IMR-90 (cell line): ENCODE measurements at regions not wholly inside any gene's neighbourhood (a gene's known extent, or its start where the extent isn't known, plus 50 kb on each side); places are given as distances from the start of the nearest gene placed in this dataset.

Experiments
- CEBPB ChIP-seq: IDR thresholded peaks from 2 replicates; pipeline ENCODE4 v1.6.1; 2012; ENCODE audit warnings: low read depth, low read length, improper control_type of control experiment
- CHD1 ChIP-seq: IDR thresholded peaks from 2 replicates; pipeline ENCODE4 v1.6.1; 2012; ENCODE audit warnings: low read depth, low read length, improper control_type of control experiment
- MAFK ChIP-seq: IDR thresholded peaks from 2 replicates; pipeline ENCODE4 v1.6.1; 2012; ENCODE audit warnings: low read depth, low read length, improper control_type of control experiment
- MAZ ChIP-seq: IDR thresholded peaks from 2 replicates; pipeline ENCODE4 v1.6.1; 2012; ENCODE audit warnings: low read depth, mild to moderate bottlenecking, low read length, improper control_type of control experiment, moderate library complexity, borderline replicate concordance
- MXI1 ChIP-seq: IDR thresholded peaks from 2 replicates; pipeline ENCODE4 v1.6.1; 2012; ENCODE audit warnings: low read depth, mild to moderate bottlenecking, low read length, moderate library complexity, borderline replicate concordance
- NFE2L2 ChIP-seq: fragments of 150-350 bp; IDR thresholded peaks from 2 replicates; pipeline ENCODE4 v1.6.1; 2016; ENCODE audit warnings: low read depth, mild to moderate bottlenecking, low read length
- POLR2A ChIP-seq: IDR thresholded peaks from 2 replicates; pipeline ENCODE4 v1.6.1; 2012; ENCODE audit warnings: mild to moderate bottlenecking, low read depth, low read length
- RAD21 ChIP-seq: IDR thresholded peaks from 2 replicates; pipeline ENCODE4 v1.6.1; 2012; ENCODE audit warnings: low read length, improper control_type of control experiment
- RFX5 ChIP-seq: IDR thresholded peaks from 2 replicates; pipeline ENCODE4 v1.8.0; 2012; ENCODE audit warnings: low read depth, mild to moderate bottlenecking, low read length, moderate library complexity
- SMC3 ChIP-seq: fragments of 150-350 bp; IDR thresholded peaks from 2 replicates; pipeline ENCODE4 v1.6.1; 2016; ENCODE audit warnings: low read depth, mild to moderate bottlenecking, antibody characterized with exemption, low read length, moderate library complexity
- TF ChIP-seq, protein P1 (sequence below): conservative IDR thresholded peaks from 2 replicates; pipeline ENCODE4 v1.5.1; 2012; ENCODE audit warnings: mild to moderate bottlenecking, low read depth, low read length, improper control_type of control experiment
- TF ChIP-seq, protein P2 (sequence below): fragments of 150-350 bp; IDR thresholded peaks from 2 replicates; pipeline ENCODE4 v1.6.1; 2017; ENCODE audit warnings: mild to moderate bottlenecking, antibody characterized with exemption, low read length, low read depth

DNA sequence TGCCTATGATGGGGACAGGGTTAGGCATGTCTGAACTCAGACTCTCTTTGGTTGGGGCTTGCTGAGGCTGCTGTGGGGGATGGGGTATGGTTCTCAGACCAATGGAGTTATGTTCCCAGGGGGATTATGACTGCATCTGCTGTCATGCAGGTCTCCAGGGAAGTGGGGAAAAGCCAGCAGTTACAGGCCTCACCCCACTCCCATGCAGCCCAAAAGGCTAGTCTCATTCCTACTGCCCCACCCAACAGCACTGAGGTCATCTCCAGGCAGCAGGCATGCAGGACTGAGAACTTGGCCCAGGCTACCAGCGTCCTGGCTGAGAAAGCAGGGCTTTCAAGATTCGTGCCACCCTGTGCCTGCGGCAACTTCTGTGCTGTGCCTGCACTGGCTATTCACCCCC, 373.3 kb downstream of the HTR7 start:
- TF ChIP-seq, protein P1, sequence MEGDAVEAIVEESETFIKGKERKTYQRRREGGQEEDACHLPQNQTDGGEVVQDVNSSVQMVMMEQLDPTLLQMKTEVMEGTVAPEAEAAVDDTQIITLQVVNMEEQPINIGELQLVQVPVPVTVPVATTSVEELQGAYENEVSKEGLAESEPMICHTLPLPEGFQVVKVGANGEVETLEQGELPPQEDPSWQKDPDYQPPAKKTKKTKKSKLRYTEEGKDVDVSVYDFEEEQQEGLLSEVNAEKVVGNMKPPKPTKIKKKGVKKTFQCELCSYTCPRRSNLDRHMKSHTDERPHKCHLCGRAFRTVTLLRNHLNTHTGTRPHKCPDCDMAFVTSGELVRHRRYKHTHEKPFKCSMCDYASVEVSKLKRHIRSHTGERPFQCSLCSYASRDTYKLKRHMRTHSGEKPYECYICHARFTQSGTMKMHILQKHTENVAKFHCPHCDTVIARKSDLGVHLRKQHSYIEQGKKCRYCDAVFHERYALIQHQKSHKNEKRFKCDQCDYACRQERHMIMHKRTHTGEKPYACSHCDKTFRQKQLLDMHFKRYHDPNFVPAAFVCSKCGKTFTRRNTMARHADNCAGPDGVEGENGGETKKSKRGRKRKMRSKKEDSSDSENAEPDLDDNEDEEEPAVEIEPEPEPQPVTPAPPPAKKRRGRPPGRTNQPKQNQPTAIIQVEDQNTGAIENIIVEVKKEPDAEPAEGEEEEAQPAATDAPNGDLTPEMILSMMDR, result no peak
- TF ChIP-seq MAZ (no peak), POLR2A (no peak), RAD21 (no peak), MXI1 (no peak), RFX5 (no peak), MAFK (no peak), SMC3 (no peak), NFE2L2 (no peak), CHD1 (no peak), CEBPB (no peak)
- TF ChIP-seq, protein P2, sequence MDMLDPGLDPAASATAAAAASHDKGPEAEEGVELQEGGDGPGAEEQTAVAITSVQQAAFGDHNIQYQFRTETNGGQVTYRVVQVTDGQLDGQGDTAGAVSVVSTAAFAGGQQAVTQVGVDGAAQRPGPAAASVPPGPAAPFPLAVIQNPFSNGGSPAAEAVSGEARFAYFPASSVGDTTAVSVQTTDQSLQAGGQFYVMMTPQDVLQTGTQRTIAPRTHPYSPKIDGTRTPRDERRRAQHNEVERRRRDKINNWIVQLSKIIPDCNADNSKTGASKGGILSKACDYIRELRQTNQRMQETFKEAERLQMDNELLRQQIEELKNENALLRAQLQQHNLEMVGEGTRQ, result no peak
